ENCODE measurements at regions not wholly inside any gene's neighbourhood (a gene's known extent, or its start where the extent isn't known, plus 50 kb on each side); places are given as distances from the start of the nearest gene placed in this dataset.
"Not testable (repeated sequence)": the region's sequence is repeated elsewhere in the genome, so short reads cannot be mapped to it uniquely, and the experiment has no call there.

GRCh38 chr9:41367301-41367700 is 178.2 kb upstream of the ZNG1F start:
- H3K36me3 Mint-ChIP-seq; ATAC-seq; H3K4me1 Mint-ChIP-seq; H3K4me1 ChIP-seq (ENCODE audit: control insufficient read depth, insufficient read depth, low read length); H3K27ac ChIP-seq (ENCODE audit: low read length); H3K27ac Mint-ChIP-seq; H3K27me3 ChIP-seq (ENCODE audit: control insufficient read depth, insufficient read depth, low read length); intact Hi-C loops (cut with micrococcal nuclease); H3K4me3 ChIP-seq (ENCODE audit: low read length); DNase-seq; H3K27me3 Mint-ChIP-seq (ENCODE audit: low read depth in 2 of 2); H3K9me3 Mint-ChIP-seq; H3K9me3 ChIP-seq (ENCODE audit: control insufficient read depth, insufficient read depth, low read length); H3K36me3 ChIP-seq (ENCODE audit: control insufficient read depth, insufficient read depth, low read length); H3K4me3 Mint-ChIP-seq: not testable (repeated sequence)
- no CpG with 5 or more reads among the region's 3 CpGs for WGBS (ENCODE audit: insufficient coverage)

GRCh38 chr9:41361790-41362189 is 172.7 kb upstream of the ZNG1F start:
- H3K27ac Mint-ChIP-seq; H3K9me3 ChIP-seq (ENCODE audit: control insufficient read depth, insufficient read depth, low read length); H3K36me3 Mint-ChIP-seq; DNase-seq; H3K9me3 Mint-ChIP-seq; H3K4me3 Mint-ChIP-seq; H3K27me3 ChIP-seq (ENCODE audit: control insufficient read depth, insufficient read depth, low read length); H3K4me3 ChIP-seq (ENCODE audit: low read length); H3K27ac ChIP-seq (ENCODE audit: low read length); H3K36me3 ChIP-seq (ENCODE audit: control insufficient read depth, insufficient read depth, low read length); intact Hi-C loops (cut with micrococcal nuclease); H3K27me3 Mint-ChIP-seq (ENCODE audit: low read depth in 2 of 2); ATAC-seq: not testable (repeated sequence)
- WGBS (ENCODE audit: insufficient coverage): no CpG with 5 or more reads among the region's 1 CpG
- H3K4me1 ChIP-seq (ENCODE audit: control insufficient read depth, insufficient read depth, low read length): peaks cover 11% of the 10 kb centered on the region
- H3K4me1 Mint-ChIP-seq: peaks cover 6 to 16% of the 10 kb centered on the region in 2 donors

GRCh38 chr9:41359116-41359515 is 170.0 kb upstream of the ZNG1F start:
- H3K36me3 Mint-ChIP-seq; H3K27me3 Mint-ChIP-seq (ENCODE audit: low read depth in 2 of 2); H3K36me3 ChIP-seq (ENCODE audit: control insufficient read depth, insufficient read depth, low read length); intact Hi-C loops (cut with micrococcal nuclease); H3K9me3 ChIP-seq (ENCODE audit: control insufficient read depth, insufficient read depth, low read length); H3K27me3 ChIP-seq (ENCODE audit: control insufficient read depth, insufficient read depth, low read length); H3K9me3 Mint-ChIP-seq: not testable (repeated sequence)
- Mint-ChIP-seq H3K4me3 (peak overlapping the region; percentile 86), H3K4me1 (peaks cover 6 to 16% of the 10 kb centered on the region in 2 donors), H3K27ac (peak overlapping the region; percentile 88 to 95)
- peak overlapping the region; percentile 57 for H3K27ac ChIP-seq (ENCODE audit: low read length)
- H3K4me1 ChIP-seq (ENCODE audit: control insufficient read depth, insufficient read depth, low read length): peaks cover 19% of the 10 kb centered on the region
- H3K4me3 ChIP-seq (ENCODE audit: low read length): peak overlapping the region; percentile 61
- 0% methylated on average over 6 of the region's 27 CpGs for WGBS (ENCODE audit: insufficient coverage)
- peak; percentile 41 to 61 for DNase-seq
- peak; percentile 50 to 78 (median 61) for ATAC-seq

GRCh38 chr9:41358682-41359081 is 169.6 kb upstream of the ZNG1F start:
- DNase-seq: peak; percentile 80 to 82
- Mint-ChIP-seq H3K4me1 (peaks cover 6 to 16% of the 10 kb centered on the region in 2 donors), H3K4me3 (peak overlapping the region; percentile 86), H3K27ac (peak overlapping the region; percentile 88 to 95)
- H3K9me3 Mint-ChIP-seq; H3K27me3 ChIP-seq (ENCODE audit: control insufficient read depth, insufficient read depth, low read length); H3K27me3 Mint-ChIP-seq (ENCODE audit: low read depth in 2 of 2); H3K36me3 ChIP-seq (ENCODE audit: control insufficient read depth, insufficient read depth, low read length); intact Hi-C loops (cut with micrococcal nuclease); H3K9me3 ChIP-seq (ENCODE audit: control insufficient read depth, insufficient read depth, low read length); H3K36me3 Mint-ChIP-seq: not testable (repeated sequence)
- peak in 1 of 3 donors; percentile 22 for ATAC-seq
- Histone ChIP-seq H3K27ac (ENCODE audit: low read length) (peak overlapping the region; percentile 57), H3K4me1 (ENCODE audit: control insufficient read depth, insufficient read depth, low read length) (peaks cover 20% of the 10 kb centered on the region), H3K4me3 (ENCODE audit: low read length) (peak overlapping the region; percentile 61)
- WGBS (ENCODE audit: insufficient coverage): 0% methylated on average over 3 of the region's 40 CpGs

- Mint-ChIP-seq H3K27ac (peak overlapping the region; percentile 88 to 95), H3K4me1 (peaks cover 6 to 16% of the 10 kb centered on the region in 2 donors), H3K4me3 (peak overlapping the region; percentile 86)
- H3K27me3 ChIP-seq (ENCODE audit: control insufficient read depth, insufficient read depth, low read length); H3K4me3 ChIP-seq (ENCODE audit: low read length); ATAC-seq; H3K36me3 ChIP-seq (ENCODE audit: control insufficient read depth, insufficient read depth, low read length); H3K36me3 Mint-ChIP-seq; H3K9me3 Mint-ChIP-seq; intact Hi-C loops (cut with micrococcal nuclease); H3K9me3 ChIP-seq (ENCODE audit: control insufficient read depth, insufficient read depth, low read length); H3K27me3 Mint-ChIP-seq (ENCODE audit: low read depth in 2 of 2); H3K27ac ChIP-seq (ENCODE audit: low read length): not testable (repeated sequence)
- WGBS (ENCODE audit: insufficient coverage): 58% methylated on average over 14 of the region's 31 CpGs
- DNase-seq: peak in 1 of 2 donors; percentile 7
- peaks cover 20% of the 10 kb centered on the region for H3K4me1 ChIP-seq (ENCODE audit: control insufficient read depth, insufficient read depth, low read length)
Observed at GRCh38 chr9:41357918-41358404, 168.8 kb upstream of the ZNG1F start.

GRCh38 chr9:41357350-41357748 is 168.2 kb upstream of the ZNG1F start:
- ATAC-seq; H3K4me3 Mint-ChIP-seq; H3K27me3 Mint-ChIP-seq (ENCODE audit: low read depth in 2 of 2); H3K27me3 ChIP-seq (ENCODE audit: control insufficient read depth, insufficient read depth, low read length); H3K9me3 Mint-ChIP-seq; intact Hi-C loops (cut with micrococcal nuclease); H3K36me3 ChIP-seq (ENCODE audit: control insufficient read depth, insufficient read depth, low read length); H3K36me3 Mint-ChIP-seq; H3K9me3 ChIP-seq (ENCODE audit: control insufficient read depth, insufficient read depth, low read length); H3K27ac ChIP-seq (ENCODE audit: low read length); H3K4me3 ChIP-seq (ENCODE audit: low read length): not testable (repeated sequence)
- peaks cover 20% of the 10 kb centered on the region for H3K4me1 ChIP-seq (ENCODE audit: control insufficient read depth, insufficient read depth, low read length)
- peak in 1 of 2 donors; percentile 1 for DNase-seq
- H3K4me1 Mint-ChIP-seq: peaks cover 6 to 16% of the 10 kb centered on the region in 2 donors
- peak overlapping the region in 1 of 2 donors; percentile 95 for H3K27ac Mint-ChIP-seq
- WGBS (ENCODE audit: insufficient coverage): 98% methylated on average over 8 of the region's 21 CpGs

- Mint-ChIP-seq H3K4me3 (peak overlapping the region; percentile 65), H3K27ac (peak overlapping the region in 1 of 2 donors; percentile 95), H3K4me1 (peaks cover 6 to 16% of the 10 kb centered on the region in 2 donors)
- ATAC-seq (peak in 2 of 3 donors; percentile 68 to 71), DNase-seq (peak; percentile 72 to 81)
- WGBS (ENCODE audit: insufficient coverage): 0% methylated on average over 3 of the region's 42 CpGs
- peaks cover 20% of the 10 kb centered on the region for H3K4me1 ChIP-seq (ENCODE audit: control insufficient read depth, insufficient read depth, low read length)
- H3K27ac ChIP-seq (ENCODE audit: low read length); H3K27me3 Mint-ChIP-seq (ENCODE audit: low read depth in 2 of 2); H3K36me3 Mint-ChIP-seq; H3K9me3 ChIP-seq (ENCODE audit: control insufficient read depth, insufficient read depth, low read length); intact Hi-C loops (cut with micrococcal nuclease); H3K9me3 Mint-ChIP-seq; H3K36me3 ChIP-seq (ENCODE audit: control insufficient read depth, insufficient read depth, low read length); H3K27me3 ChIP-seq (ENCODE audit: control insufficient read depth, insufficient read depth, low read length): not testable (repeated sequence)
- peak overlapping the region; percentile 5 for H3K4me3 ChIP-seq (ENCODE audit: low read length)
Observed at GRCh38 chr9:41356588-41357349, 167.7 kb upstream of the ZNG1F start.
